Stimulated activated naive CD8-positive, alpha-beta T cell treated with anti-CD3 and anti-CD28 coated beads, Interleukin-15, Interleukin-2, amounts not matched to agents 100 U/mL and 50 U/mL, for 24 hours (primary cell): ENCODE measurements at regions not wholly inside any gene's neighbourhood (a gene's known extent, or its start where the extent isn't known, plus 50 kb on each side); places are given as distances from the start of the nearest gene placed in this dataset.

Source experiments
- ATAC-seq: fragments of 150-1000 bp; cut with Tn5 transposase; one replicate; pipeline ENCODE4 v1.10.0; 2021
- DNase-seq: peaks from one replicate; pipeline ENCODE4 v3.0.0; 2021

DNA sequence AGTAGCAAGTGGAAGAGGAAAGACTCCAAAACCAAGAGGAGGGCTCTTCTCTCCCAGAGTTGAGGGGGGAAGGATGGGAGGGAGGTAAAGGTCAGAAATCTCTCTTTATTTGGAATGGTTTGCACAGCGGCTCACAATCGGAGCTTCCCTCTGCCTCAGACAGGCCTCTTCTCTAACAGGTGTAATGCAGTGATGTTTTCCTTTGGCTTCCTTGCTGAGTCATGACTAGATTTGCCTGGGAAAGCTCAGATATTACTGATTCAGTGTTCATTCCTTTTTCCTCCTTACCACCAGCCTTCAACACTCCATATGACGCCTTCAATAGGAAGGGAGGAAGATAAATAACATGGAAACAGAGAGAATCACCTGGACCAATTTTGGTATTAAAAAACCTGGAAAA, 136.6 kb downstream of the RNF152 start:
- ATAC-seq (no peak), DNase-seq (no peak)

DNA sequence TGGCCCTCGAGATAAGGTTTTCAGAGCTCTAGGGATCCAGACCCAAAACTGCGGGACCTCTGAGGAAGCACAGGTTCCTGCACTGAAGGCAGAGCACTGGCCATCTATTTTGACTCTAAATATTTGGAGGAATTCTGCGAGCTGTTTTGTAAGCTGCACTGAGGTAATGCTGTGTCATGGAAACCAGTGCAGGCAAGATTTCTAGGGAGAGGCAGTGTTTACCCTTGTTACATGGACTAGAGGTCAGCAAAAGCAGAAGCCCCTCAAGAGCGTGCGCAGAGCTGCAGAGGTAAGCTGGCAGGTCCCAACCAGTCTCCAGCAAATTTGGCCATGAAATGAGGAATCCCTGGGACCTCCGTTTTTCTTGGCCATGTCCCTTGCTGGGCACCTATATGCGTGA, 137.3 kb downstream of the RNF152 start:
- no peak for DNase-seq
- ATAC-seq: no peak

DNA sequence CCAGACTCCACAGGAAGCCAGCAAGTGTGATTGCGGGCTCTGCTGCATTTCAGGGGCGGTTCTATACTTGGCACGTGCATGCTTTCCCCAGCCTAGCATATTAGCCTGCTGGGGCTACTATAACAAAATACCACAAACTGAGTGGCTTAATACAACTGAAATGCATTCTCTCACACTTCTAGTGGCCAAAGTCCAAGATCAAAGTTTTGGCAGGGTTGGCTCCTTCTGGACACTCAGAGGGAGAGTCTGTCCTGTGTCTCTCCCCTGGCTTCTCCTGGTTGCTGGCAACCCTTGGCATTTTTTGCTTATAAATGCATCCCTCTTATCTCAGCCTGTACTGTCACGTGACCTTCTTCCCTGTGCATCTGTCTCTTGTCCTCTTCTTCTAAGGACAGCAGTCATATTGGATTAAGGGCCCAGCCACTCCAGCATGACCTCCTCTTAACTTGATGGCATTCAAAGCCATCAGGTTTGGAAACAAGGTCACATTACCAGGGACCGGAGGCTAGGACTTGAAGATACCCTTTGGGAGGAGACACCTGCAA, 138.7 kb downstream of the RNF152 start:
- no peak for DNase-seq
- ATAC-seq: no peak

DNA sequence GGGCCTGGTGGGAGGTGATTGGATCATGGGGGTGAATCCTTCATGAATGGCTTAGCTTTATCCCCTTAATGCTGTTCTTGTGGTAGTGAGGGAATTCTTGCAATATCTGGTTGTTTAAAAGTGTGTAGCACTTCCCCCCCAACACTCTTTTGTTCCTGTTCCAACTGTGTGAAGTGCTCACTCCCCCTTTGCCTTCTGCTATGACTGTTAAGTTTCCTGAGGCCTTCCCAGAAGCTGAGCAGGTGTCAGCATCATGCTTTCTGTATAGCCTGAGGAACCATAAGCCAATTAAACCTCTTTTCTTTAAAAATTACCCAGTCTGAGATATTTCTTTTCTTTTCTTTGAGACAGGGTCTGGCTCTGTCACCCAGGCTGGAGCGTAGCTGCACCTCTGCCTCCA, 139.4 kb downstream of the RNF152 start:
- ATAC-seq (no peak), DNase-seq (no peak)

DNA sequence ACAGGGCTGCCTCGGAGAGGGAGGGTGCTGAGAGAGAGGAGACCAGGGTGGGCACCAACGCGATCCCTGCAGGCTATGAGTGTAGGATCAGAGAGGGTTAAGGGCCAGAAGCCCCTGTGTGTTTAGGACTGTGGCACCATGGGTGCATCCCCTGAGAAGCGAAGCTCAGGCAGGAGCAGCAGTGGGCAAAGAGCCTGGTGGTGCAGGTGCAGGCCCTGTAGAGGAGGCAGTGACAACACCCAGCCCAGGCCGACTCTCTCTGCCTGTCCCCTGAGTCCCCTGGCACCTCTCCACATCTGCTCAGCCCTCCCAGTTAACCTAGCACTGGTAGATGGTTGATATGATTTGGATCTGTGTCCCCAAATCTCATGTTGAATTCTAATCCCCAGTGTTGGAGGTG, 139.8 kb downstream of the RNF152 start:
- no peak for ATAC-seq
- no peak for DNase-seq

DNA sequence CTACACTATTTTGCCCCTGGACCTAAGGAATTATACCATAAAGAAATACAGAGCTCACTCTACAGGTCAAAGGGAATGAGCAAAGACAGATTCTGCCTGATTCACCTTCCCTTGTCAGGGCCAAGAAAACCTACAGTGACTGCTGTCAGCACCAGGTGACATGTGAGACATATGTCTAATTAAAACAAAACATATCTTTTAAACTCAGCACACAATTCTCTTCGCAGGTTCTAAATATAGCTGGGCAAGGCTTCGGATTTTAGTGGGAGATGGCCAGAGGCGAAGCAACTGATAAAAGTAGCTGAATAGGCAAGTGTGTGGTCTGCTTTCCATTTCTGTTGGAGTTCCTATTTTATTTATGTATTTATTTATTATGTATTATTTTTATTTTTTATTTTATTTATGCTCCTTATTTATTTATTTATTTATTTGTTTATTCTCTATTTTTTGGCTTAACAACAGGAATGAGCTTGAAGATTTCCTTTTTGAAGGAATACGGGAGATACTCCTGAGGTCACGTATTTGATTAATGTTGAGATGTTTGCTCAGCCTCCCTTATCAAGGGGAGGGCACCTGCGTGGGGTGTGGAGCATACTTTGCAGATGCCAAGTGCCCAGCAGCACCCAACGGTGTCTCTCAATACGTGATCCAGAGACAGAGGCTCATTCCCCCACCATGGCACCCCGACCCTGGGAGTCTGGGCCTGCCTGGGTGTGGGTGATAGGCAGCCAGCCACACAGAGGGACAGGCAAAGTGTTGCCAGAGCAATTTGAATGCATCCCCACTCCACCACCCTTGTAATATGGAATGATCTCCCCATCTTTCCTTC, 141.8 kb downstream of the RNF152 start:
- ATAC-seq (no peak), DNase-seq (no peak)

DNA sequence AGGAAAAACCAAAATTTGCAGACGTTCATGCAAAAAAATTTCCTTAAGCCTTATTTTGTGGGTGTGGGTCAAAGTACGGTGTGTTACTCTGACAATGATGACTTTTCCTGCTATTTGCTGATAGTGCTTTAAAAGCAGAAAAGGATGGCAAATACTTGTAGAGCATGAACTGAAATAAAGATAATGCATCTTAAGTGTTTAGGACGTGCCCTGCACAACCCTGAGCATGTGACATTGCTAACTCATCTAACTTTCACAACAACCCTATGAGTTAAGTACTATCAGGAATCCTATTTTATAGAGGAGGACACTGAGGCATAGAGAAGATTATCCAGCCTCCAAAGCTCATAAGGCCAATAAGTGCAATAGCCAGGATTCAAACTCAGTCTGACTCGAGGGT, 143.3 kb downstream of the RNF152 start:
- no peak for ATAC-seq
- no peak for DNase-seq

DNA sequence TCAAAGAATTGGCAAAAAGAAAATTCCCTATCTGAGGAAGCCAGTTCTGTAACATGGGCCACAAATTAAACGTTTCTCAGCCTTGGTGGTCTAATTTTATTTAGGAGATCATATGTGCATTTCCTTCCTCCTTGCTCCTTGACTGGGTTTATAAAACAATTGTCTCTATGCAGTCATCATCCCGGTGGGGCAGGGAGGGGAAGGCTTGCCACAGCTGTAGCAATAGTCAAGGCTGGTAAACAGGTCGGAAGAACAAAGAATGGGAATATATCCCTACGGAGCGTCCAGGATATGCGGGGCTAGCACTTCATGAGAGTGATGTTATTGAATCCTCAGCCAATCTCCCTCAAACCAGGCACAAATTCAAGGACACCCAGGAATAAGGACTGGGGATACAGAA, 143.8 kb downstream of the RNF152 start:
- ATAC-seq: no peak
- DNase-seq: no peak

DNA sequence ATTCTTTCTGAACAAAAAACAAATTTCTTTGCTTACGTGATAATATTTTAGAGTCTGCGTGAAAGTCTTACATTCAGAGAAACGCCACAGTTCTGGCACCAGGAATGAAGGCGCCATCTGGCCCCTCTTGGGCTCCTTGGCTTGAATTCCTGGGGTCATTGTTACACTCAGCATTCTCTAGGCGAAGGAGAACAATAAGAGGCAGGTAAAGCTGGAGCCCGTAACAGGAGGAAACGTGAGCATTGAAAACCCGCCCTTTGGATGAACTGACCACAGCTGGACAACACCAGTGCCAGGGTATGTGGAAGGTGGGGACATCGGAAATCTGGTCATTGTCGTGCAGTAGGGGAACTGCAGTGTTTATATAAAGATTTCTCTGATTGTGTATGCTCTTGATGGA, 144.8 kb downstream of the RNF152 start:
- ATAC-seq (no peak), DNase-seq (no peak)

DNA sequence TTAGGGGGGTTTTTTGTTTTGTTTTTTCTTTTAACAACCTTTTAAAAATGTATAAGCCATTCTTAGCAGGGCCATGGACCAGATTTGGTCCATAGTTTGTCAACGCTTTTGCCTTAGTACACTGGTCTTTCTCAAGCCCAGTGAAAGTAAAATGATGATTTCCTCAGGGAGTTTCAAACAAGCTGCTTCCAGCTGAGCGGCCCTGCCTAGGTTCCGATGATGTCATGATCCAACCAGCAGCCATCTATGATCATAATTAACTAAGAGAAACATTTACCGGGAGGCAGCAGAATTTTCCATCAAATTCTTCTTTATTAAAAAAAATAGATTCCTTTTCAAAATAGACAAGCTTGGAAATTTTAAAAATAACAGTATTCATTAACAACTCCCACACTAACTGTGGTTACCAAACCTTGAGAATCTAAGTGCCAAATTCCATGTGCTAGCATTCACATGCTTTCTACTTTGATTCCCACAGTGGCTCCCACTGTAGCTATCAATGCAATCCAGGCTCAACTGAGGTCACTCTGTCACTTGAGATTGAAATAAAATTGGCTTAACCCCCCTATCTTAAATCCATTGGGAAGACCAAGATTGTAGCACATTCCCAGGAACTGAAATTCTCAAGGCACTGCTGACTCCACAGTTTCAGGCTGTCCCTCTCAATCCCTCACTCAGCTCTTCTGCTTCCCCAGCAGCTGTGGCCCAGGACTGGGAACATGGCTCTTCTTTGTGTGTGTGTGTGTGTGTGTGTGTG, 148.9 kb downstream of the RNF152 start:
- ATAC-seq: no peak
- no peak for DNase-seq

DNA sequence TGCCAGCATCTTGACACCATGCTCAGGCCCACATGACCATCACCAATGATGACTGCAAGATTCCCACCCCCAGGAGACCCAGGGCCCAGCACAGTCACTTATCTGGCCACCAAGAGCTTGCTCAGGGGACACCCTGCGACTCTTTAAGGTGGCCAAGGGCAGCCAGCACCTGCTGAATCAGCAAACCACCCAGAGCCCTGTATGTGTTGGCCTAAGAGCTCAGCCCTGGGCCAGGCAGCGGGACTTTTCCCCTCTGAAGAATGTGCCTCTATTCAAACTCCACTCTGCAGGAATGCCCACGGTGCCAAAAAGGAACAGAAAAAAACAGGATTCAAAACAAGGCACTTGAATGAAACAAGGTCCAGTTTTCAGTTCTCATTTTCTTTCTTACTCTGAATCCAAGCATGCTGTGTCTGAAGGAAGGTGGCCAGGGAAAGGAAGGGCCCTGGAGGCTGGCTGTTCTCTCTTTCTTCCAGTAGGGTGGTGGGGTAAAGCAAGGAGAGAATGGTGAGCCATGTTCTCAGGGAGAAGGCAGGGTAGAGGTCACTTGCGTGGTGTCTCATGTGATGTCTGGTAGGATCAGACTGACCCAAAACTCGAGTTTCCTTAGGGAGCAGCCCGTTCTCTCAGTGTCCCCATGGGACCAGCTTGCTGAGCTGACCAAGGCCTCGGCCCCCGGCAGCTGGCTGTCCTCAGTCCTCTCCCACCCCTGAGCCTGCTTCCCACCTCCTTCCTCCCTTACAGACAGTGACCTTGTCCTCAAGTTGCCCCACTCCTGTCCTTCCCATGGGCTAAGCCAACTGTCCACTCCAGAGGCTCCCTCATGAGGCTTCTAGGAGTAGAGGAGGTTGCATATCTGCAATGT, 150.0 kb downstream of the RNF152 start:
- DNase-seq: no peak

DNA sequence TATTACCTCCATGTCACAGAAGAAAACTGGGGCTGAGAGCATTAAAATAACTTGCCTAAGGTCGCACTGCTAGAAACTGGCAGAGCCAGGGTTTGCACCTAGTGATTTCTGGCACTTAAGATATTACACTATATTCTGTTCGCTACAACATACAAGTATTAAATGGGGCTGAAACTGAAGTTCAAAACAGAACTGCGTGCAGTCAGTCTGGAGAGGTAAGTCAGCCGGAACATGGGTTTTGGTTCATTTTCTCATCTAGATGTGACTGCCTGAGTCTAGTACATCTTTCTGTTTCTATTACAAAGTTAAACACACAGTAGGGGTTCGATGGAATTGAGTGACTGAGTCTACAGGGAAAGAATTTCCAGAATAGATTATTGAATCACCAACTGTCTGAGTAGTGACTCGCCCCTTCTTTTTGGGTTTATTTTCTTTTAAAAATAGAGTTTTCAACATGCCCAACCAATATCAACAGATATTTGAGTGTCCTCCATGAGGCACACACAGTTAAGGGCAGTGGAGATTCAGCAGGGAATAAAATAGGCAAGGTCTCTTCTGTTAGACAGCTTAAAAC, 150.8 kb downstream of the RNF152 start:
- DNase-seq (no peak), ATAC-seq (no peak)

More for the DNA sequence above, 150.0 kb downstream of the RNF152 start:
- no peak for ATAC-seq

DNA sequence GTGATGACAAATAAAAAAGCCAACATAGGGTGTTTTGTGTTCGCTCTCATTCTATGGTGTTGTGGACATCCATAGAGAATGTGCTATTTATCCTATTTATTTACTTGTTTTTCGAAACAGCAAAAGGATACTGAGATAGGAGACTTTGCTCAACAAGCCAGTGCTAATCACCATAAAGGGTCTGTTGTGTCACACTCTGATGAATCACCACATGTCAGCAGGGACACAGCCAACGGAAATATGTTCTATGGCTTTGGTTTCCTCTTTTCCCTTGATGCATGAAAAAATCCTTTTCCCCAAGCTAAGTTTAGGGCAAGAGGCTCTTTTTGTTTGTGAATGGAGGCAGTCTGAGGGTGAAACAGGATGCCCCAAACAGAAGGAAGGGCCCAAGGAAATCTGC, 154.3 kb downstream of the RNF152 start:
- DNase-seq: no peak
- no peak for ATAC-seq

DNA sequence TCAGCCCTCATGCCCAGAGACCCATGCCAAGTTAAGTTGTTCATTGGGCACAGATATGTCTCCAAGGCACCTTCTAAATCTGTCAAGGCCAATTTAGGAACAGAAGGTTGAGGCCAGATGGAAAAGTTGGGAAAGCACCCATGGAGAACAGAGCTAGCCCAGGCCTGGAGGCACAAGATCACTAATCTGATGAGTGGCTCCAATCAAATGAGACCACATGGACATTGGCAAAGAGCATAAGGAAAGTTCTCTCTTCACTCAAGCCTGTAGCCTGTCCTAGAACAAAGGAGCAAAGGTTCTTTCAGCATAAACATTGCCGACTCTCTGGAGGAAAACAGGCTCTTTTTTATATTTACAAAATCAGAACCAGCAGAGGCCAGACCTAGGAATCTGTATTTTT, 154.8 kb downstream of the RNF152 start:
- ATAC-seq (no peak), DNase-seq (no peak)

DNA sequence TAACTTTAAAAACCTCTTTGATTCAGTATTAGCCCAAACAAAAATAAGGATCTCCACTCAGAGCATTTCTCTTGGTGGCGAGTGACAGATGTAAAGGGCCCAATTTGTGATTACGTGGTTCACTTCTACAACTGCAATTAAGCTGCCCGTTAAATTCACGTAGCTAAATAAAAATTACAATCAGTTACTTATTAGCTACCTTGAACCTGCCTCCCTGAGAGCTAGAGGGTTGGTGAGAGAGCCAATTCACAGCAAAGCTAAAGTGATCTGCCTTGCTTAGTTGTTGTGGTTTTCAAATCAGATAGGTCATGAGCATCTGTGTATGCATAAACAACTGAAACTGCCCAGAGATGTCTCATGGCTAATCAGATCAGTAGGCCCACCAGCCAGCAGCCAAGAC, 156.7 kb downstream of the RNF152 start:
- DNase-seq: no peak
- ATAC-seq: no peak

DNA sequence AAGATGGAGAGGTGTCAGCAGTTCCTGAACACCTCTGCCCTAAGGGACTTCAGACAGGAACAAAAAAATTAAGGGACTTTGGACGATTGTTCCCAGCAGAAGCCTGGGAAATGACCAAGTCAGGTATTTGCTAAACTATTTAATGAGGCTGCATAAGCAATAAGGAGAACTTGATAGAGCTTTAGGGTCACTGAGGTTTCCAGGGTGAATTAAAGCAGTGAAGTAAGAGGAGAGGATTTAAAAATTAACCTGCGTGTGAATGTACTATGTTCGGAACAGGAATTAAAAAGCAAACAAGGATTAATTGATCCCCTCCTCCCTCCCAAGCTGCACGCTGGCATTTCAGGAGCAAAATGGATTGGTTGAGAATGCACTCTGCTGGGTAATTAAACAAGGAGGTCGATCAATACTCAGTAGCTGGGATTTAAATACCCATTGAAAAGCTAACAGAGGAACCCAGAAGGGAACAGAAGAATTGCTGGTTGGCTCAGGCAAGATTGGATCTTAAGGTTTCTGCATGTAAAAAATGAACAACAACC, 157.2 kb downstream of the RNF152 start:
- ATAC-seq (no peak), DNase-seq (no peak)

DNA sequence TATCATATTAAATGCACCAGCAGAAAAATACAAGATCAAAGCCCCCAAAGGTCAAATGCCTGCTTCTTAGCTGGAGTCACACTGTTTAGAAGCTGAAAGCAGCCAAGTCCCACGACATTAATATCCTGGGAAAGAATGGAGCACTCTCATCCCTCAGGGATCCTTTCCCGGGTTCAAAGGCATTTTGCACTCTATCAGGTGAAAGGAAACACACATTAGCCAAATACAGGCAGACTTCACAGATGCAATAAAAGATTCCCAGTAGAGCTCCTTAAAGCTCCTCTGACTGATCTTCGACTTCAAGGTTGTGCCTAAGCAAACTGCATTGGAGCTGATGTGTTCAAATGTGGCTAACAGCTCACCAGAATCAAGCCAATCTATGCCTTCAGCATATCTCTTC, 158.4 kb downstream of the RNF152 start:
- ATAC-seq: no peak
- no peak for DNase-seq

DNA sequence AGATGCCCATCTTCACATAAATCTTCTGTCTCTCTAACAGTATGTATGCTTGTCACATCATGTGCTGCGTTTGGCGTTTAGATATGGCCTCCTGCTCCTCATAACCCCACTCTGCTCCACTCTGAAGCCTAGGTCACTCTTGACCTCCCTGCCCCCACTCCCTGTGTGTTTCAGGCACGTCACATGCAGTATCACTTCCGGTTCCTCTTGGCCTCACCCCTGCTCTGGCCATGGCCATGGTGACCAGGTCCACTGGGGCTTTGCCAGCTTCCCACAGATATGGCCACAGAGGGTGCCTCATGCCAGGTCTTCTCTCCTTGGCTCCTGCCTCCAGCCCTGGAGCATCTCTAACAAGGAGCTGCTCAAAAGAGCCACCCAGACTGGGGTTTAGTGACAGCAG, 160.0 kb downstream of the RNF152 start:
- DNase-seq (no peak), ATAC-seq (no peak)

DNA sequence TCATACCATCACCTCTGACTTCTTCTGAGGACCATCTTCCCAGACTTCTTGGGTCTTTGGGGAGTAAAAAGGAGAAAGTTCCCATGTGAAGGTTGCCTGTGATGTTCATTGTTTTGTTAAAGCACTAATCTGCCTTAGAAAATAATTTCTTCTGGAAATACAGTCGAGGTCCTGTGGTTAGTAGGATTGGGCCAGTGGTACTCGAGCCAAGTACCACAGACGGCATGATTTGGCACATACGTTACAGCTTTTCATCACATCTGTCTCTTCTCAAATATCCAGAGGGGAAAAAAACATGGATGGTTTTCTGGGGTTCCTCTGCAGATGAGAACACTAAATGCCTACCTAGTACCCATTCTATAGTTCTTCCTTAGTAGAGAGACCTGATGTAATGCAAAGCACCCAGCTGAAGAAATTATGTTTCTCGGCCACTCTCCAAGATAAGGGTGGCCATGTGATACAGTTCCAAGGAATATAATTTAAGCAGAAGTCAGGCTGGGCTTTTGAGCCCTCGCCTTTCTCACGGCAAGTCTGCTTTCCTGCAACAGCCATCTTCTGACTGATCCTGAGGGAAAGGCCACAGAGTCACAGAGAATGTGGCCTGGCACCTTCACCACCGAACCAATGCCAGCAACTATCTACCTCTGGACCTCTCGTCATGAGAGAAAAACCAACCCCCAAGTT, 161.0 kb downstream of the RNF152 start:
- DNase-seq (no peak), ATAC-seq (no peak)

DNA sequence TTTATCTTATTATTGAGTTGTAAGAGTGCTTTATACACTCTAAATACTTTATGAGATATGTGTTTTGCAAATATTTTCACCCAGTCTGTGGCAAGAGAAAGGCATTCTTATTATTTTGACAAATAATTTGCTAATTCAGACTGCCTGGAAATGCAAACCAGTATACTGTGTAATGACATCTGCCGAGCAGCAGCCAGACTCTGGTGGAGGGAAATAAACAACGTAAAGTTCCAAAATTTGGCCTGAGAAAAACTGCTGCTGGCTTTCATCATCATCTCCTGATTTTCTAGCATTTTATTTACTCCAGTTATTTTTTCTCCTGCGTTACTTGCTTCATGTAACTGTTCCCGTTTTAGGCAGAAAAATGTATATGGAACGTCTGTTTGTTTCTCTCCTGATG, 161.6 kb downstream of the RNF152 start:
- DNase-seq (no peak), ATAC-seq (no peak)

DNA sequence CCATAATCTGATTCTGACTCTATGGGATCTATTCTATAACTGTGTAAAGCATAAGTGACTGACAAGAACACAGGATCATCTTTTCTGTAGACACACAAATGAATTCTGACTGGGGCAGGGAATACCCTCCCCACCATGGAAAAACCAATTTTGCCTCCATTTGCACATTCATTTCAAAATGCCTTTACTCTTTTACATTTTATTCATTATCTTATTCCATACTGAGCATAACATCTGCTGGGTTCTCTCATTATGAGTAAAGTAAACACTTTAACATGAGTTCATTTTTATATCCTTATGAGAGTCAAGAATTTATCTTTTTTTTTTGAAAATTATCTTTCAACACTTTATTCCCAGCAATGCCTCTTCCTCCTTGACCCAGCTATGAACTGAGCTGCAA, 163.5 kb downstream of the RNF152 start:
- ATAC-seq: no peak
- no peak for DNase-seq
